ENCODE measurements at regions not wholly inside any gene's neighbourhood (a gene's known extent, or its start where the extent isn't known, plus 50 kb on each side); places are given as distances from the start of the nearest gene placed in this dataset.

GRCh38 chr4:24131954-24132673 is 242.3 kb upstream of the PPARGC1A start:
- TF ChIP-seq CTCF (IDR thresholded peaks at IDR 0.05; ENCODE audit: low read depth, low read length): no peak
- H3K4me3 ChIP-seq (ENCODE audit: low read depth, low read length): no peak overlapping the region

GRCh38 chr4:24130637-24131036 is 240.8 kb upstream of the PPARGC1A start:
- TF ChIP-seq CTCF (IDR thresholded peaks at IDR 0.05; ENCODE audit: low read depth, low read length): no peak
- H3K4me3 ChIP-seq (ENCODE audit: low read depth, low read length): no peak overlapping the region

GRCh38 chr4:24126776-24127175 is 236.9 kb upstream of the PPARGC1A start:
- H3K4me3 ChIP-seq (ENCODE audit: low read depth, low read length): no peak overlapping the region
- TF ChIP-seq CTCF (IDR thresholded peaks at IDR 0.05; ENCODE audit: low read depth, low read length): no peak

GRCh38 chr4:24121395-24122175 is 231.7 kb upstream of the PPARGC1A start:
- no peak for TF ChIP-seq CTCF (IDR thresholded peaks at IDR 0.05; ENCODE audit: low read depth, low read length)
- no peak overlapping the region for H3K4me3 ChIP-seq (ENCODE audit: low read depth, low read length)

GRCh38 chr4:24117975-24118374 is 228.1 kb upstream of the PPARGC1A start:
- no peak for TF ChIP-seq CTCF (IDR thresholded peaks at IDR 0.05; ENCODE audit: low read depth, low read length)
- no peak overlapping the region for H3K4me3 ChIP-seq (ENCODE audit: low read depth, low read length)

GRCh38 chr4:24116107-24116506 is 226.3 kb upstream of the PPARGC1A start:
- no peak overlapping the region for H3K4me3 ChIP-seq (ENCODE audit: low read depth, low read length)
- TF ChIP-seq CTCF (IDR thresholded peaks at IDR 0.05; ENCODE audit: low read depth, low read length): no peak

- H3K4me3 ChIP-seq (ENCODE audit: low read depth, low read length): no peak overlapping the region
- TF ChIP-seq CTCF (IDR thresholded peaks at IDR 0.05; ENCODE audit: low read depth, low read length): no peak
Observed at GRCh38 chr4:24114919-24115500, 225.2 kb upstream of the PPARGC1A start.
